GM19351 (cell line): ENCODE measurements at regions not wholly inside any gene's neighbourhood (a gene's known extent, or its start where the extent isn't known, plus 50 kb on each side); places are given as distances from the start of the nearest gene placed in this dataset.
"Not testable (repeated sequence)": the region's sequence is repeated elsewhere in the genome, so short reads cannot be mapped to it uniquely, and the experiment has no call there.

Source experiments
- ATAC-seq: cut with Tn5 transposase; IDR thresholded peaks from one replicate; pipeline ENCODE4 v1.9.1; 2021; ENCODE audit warnings: mild to moderate bottlenecking, moderate library complexity; ENCODE audit not compliant: unreplicated experiment

DNA sequence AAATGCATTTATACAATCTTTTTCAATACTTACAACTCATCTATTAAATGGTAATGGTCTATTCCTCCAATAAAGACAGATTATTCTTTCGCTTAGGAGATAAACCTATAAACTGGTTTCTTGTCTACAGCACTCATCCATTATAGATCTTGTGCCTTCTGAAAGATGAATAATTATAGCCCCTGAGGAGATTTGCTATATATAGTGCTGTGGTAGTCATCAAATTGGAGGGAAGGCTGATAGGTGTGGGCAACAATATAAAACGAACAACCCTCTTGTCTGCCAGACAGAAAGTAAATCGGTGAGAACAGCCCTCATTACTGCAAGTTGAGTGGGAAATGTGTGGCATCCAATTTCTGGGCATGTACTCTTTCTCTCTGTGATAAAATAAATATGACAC lies 292.5 kb upstream of the CNR1 start:
- no peak for ATAC-seq

GRCh38 chr6:88456221-88456859 lies 290.2 kb upstream of the CNR1 start:
- no peak for ATAC-seq

DNA sequence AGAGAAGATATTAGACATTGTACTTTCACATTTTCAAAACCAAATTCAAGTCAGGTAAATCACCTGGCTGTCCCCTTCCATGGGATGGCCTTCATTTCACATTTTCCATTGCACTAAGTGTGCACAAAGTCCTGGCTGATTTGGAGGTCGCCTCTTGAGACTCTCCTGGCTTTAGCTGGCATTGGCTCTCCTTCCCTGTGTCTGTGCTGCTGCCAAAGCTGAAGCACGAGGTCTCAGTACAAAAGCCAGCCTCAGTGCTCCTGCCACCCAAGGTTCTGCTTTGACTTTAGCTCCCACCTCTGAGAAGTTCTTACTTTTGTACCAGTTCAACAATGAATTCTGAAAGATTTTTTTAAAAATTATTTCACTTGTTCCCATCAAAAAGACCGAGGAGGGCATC lies 289.2 kb upstream of the CNR1 start:
- ATAC-seq, result no peak

GRCh38 chr6:88454658-88455057 lies 288.5 kb upstream of the CNR1 start:
- ATAC-seq, result no peak

DNA sequence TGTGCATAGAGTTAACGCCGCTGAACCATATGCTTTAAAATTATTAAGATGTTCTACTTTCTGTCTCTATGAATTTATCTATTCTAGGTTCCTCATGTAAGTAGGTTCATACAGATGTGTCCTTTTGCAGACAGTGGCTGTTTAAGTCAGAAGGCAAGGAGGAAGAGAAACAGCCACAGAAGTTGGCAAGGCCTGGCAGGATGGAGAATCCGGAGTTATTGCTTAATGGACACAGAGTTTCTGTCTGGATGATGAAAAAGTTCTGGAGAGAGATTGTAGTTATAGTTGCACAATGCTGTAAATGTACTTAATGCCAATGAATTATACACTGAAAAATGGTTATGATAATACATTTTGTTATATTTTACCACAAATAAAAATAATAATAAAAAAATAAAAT lies 283.6 kb upstream of the CNR1 start:
- no peak for ATAC-seq

DNA sequence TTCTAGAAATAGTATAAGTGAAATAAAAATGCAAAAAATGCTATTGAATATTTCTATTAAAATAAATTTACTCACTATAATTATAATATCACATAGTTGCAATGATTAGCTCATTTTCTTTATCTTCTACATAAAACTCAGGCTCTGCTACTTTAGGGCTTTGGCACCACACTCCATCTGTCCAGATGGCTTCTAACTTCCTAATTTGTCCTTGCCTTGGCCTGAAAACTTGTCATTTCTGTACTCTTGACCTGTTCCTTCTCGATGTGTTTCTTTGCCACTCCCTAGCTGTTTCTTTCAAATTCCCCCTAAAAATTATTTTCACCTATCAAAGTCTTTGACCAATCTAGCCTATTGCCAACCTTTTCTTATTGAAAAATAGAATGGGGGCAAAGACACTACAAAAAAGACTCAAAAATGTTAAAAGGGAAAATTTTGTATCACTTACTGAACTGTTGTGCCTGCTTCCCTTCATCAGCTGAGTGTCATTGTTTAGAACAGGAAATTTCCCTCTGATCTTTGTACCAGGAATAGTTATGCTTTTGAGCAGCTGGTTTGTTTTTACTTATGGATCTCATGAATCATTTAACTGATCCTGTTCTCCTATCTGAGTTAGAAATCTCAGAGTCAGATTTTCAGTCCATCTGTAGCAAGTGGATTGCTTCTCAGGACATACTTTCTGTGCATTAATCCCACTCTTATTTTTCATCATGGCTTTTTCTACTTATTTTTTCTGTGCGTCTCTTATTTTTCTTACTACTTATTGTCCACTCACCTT lies 279.2 kb upstream of the CNR1 start:
- no peak for ATAC-seq

GRCh38 chr6:88443554-88443953 lies 277.4 kb upstream of the CNR1 start:
- ATAC-seq, result peak; percentile 77

GRCh38 chr6:88442737-88443136 lies 276.6 kb upstream of the CNR1 start:
- ATAC-seq, result no peak

DNA sequence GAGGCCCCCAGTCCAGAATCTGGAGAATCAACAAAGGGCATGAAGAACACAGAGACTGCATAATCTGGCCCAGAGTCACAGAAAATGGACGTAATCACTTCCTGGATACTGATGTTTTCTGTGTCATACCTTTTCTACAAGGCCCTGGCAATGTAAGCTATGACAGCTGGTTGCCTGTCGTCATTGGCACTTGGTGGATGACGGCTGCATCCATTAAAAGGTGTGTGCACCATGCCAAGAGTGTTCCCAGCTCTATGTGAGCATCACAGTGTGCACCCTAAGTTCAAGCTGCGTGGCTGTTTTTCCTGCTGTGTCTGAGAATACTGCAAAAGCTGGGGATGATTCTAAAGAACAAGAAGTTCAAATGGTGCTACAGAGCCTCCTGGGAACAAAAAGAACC lies 275.2 kb upstream of the CNR1 start:
- no peak for ATAC-seq

DNA sequence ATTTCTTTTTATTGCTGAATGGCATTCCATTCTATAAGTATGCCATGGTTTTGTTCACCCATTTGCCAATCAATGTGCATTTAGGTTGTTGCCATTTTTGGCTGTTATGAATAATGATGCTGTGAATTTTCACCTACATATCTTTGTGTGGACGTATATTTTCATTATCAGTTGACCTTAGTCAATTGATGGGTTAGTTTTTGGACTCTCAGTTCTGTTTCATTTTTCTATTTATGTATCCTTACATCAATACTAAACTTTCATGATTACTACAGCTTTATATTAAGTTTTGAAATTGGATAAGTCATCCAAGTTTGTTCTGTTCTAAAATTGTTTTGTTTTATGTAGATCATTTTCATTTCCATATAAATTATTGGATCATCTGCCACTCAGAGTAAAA lies 261.9 kb upstream of the CNR1 start:
- ATAC-seq, result no peak

DNA sequence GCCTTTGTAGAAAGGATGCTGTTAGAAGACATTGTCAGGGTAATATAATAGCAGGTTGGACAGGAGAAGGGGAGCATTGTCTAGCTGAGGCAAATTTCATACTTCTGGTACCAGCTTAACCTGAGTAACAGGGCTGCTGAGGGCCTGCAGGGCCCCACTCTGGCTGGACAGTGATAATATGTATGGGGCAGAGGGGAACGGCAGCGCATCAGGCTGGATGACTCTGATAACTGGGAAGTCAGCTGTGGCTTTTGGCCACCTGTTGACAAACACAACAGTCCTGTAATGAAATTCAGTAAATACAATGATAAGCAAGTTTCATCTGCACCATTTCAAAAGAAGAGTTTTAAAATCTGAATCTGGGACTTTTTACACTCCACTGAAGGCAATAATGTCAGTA lies 259.9 kb upstream of the CNR1 start:
- ATAC-seq, result no peak

DNA sequence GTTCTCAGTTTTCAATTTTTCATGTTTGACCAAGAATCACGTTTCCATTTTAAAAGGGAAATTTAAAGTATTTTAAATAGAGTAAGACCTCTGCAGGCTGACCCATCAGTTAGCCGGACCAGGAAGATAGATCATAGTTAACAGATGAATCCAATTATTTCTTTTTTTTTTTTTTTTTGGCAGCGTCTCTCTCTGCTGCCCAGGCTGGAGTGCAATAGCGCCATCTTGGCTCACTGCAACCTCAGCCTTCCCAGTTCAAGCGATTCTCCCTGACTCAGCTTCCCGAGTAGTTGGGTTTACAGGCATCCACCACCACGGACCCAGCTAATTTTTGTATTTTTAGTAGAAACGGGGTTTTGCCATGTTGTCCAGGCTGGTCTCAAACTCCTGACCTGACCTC lies 256.7 kb upstream of the CNR1 start:
- ATAC-seq, result no peak

GRCh38 chr6:88420967-88421488 lies 254.9 kb upstream of the CNR1 start:
- not testable (repeated sequence) for ATAC-seq

- not testable (repeated sequence) for ATAC-seq
Observed at GRCh38 chr6:88418921-88419810, 253.0 kb upstream of the CNR1 start.

DNA sequence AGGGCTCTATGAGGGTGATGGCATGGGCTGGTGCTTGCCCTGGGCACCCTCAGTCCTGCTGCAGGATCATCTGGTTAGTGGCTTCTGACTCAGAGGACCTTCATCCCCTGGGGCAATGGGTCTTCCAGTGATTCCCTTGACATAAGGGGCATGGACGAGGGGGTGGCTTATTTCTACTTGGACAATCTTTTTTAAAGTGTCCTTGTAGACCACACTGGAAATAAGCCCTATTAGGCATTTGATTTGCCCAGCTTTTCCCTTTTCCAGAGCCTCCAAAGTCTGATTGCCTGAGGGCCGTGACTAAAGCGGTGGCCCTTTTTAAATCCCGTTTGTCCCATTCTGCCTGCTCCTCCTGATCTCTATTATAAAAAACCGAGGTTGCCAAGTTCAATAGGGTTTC lies 251.2 kb upstream of the CNR1 start:
- not testable (repeated sequence) for ATAC-seq

DNA sequence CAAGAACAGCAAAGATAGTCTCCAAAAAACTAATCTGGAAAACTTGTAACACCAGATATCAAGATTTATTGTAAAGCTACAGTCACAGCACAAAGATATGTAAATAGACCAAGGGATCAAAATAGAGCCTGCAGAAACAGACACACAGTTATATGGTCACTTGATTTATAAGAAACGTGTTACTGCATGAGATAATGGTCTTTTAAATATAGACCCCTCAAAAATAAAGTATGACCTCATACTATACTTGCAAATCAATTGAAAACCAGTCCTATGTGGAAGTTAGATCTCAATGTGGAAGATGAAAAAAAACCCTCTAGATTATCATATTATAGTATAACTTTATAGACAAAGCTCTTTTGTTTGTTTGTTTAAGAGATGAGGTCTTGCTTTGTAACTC lies 247.3 kb upstream of the CNR1 start:
- ATAC-seq, result no peak

DNA sequence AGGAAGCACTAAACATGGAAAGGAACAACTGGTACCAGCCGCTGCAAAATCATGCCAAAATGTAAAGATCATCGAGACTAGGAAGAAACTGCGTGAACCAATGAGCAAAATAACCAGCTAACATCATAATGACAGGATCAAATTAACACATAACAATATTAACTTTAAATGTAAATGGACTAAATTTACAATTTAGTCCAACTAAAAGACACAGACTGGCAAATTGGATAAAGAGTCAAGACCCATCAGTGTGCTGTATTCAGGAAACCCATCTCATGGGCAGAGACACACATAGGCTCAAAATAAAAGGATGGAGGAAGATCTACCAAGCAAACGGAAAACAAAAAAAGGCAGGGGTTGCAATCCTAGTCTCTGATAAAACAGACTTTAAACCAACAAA lies 242.2 kb upstream of the CNR1 start:
- not testable (repeated sequence) for ATAC-seq

DNA sequence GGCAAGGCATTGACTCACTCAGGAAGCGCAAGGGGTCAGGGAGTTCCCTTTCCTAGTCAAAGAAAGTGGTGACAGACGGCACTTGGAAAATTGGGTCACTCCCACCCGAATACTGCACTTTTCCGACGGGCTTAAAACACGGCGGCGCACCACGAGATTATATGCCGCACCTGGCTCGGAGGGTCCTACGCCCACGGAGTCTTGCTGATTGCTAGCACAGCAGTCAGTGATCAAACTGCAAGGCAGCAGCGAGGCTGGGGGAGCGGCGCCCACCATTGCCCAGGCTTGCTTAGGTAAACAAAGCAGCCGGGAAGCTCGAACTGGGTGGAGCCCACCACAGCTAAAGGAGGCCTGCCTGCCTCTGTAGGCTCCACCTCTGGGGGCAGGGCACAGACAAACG lies 240.5 kb upstream of the CNR1 start:
- ATAC-seq, result not testable (repeated sequence)

- ATAC-seq, result no peak
Observed at GRCh38 chr6:88403486-88403885, 237.3 kb upstream of the CNR1 start.

DNA sequence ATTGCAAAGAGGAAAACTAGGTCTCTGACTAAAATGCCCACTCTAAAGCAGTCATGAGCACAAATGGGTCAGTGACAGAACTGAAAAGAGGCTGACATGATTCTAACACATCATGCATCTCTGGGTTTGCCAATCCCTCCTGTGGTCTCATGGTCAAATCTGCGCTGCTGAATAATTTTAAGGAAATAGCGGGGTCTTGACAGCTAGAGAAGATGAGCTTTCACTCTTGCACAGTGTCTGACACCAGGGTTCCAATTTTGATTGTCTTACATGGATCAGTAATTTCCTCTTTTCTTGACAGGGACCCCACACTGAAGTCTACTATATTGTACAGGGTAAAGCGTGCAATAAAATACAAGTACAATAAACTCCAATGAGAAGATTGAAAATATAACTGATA lies 236.8 kb upstream of the CNR1 start:
- ATAC-seq, result no peak

GRCh38 chr6:88390998-88391397 lies 224.9 kb upstream of the CNR1 start:
- ATAC-seq, result not testable (repeated sequence)
